SW 1271 (cell line): ENCODE measurements at regions not wholly inside any gene's neighbourhood (a gene's known extent, or its start where the extent isn't known, plus 50 kb on each side); places are given as distances from the start of the nearest gene placed in this dataset.
"Not testable (repeated sequence)": the region's sequence is repeated elsewhere in the genome, so short reads cannot be mapped to it uniquely, and the experiment has no call there.

ENCODE experiments used
- DNase-seq, 2 experiments: peaks; one replicate each; lab custom pipeline; 2025; lab: John Stamatoyannopoulos, UW

GRCh38 chr13:50527188-50527587 is 316.3 kb downstream of the DLEU7 start:
- DNase-seq: no peak

- DNase-seq: no peak
Measured at GRCh38 chr13:50527612-50528509, 315.6 kb downstream of the DLEU7 start.

- DNase-seq: no peak
Measured at GRCh38 chr13:50529154-50529882, 314.2 kb downstream of the DLEU7 start.

- peak in 1 of 2 experiments; percentile 38 for DNase-seq
Measured at GRCh38 chr13:50531917-50532899, 311.3 kb downstream of the DLEU7 start.

- no peak for DNase-seq
Measured at GRCh38 chr13:50535050-50535449, 308.4 kb downstream of the DLEU7 start.

- DNase-seq: no peak
Measured at GRCh38 chr13:50537029-50537428, 306.5 kb downstream of the DLEU7 start.

- DNase-seq: no peak
Measured at GRCh38 chr13:50539791-50540530, 303.5 kb downstream of the DLEU7 start.

GRCh38 chr13:50543141-50543540 is 300.4 kb downstream of the DLEU7 start:
- no peak for DNase-seq

- DNase-seq: no peak
Measured at GRCh38 chr13:50543782-50544181, 299.7 kb downstream of the DLEU7 start.

- DNase-seq: no peak
Measured at GRCh38 chr13:50544211-50544610, 299.3 kb downstream of the DLEU7 start.

- not testable (repeated sequence) for DNase-seq
Measured at GRCh38 chr13:50547175-50547574, 296.3 kb downstream of the DLEU7 start.

- DNase-seq: no peak
Measured at GRCh38 chr13:50548586-50548985, 294.9 kb downstream of the DLEU7 start.

- DNase-seq: no peak
Measured at GRCh38 chr13:50549221-50549942, 294.1 kb downstream of the DLEU7 start.

GRCh38 chr13:50550151-50550550 is 293.3 kb downstream of the DLEU7 start:
- DNase-seq: no peak

- DNase-seq: no peak
Measured at GRCh38 chr13:50552424-50552966, 291.0 kb downstream of the DLEU7 start.

- no peak for DNase-seq
Measured at GRCh38 chr13:50561739-50562138, 281.8 kb downstream of the DLEU7 start.

- no peak for DNase-seq
Measured at GRCh38 chr13:50566646-50567045, 276.8 kb downstream of the DLEU7 start.

- DNase-seq: no peak
Measured at GRCh38 chr13:50572129-50572528, 271.4 kb downstream of the DLEU7 start.

- DNase-seq: no peak
Measured at GRCh38 chr13:50573066-50573465, 270.4 kb downstream of the DLEU7 start.

GRCh38 chr13:50574731-50575130 is 268.8 kb downstream of the DLEU7 start:
- no peak for DNase-seq
